ENCODE measurements at regions not wholly inside any gene's neighbourhood (a gene's known extent, or its start where the extent isn't known, plus 50 kb on each side); places are given as distances from the start of the nearest gene placed in this dataset.

GRCh38 chr1:4307911-4308545, 346.4 kb upstream of the AJAP1 start:
- no peak for DNase-seq (ENCODE audit: low read depth in 2 of 3, low spot score in 2 of 3)

- no peak for DNase-seq (ENCODE audit: low read depth in 2 of 3, low spot score in 2 of 3)
These were observed 345.6 kb upstream of the AJAP1 start for GRCh38 chr1:4308806-4309205.

GRCh38 chr1:4309676-4310320, 344.6 kb upstream of the AJAP1 start:
- DNase-seq (ENCODE audit: low read depth in 2 of 3, low spot score in 2 of 3) = no peak

GRCh38 chr1:4310396-4310923, 343.9 kb upstream of the AJAP1 start:
- DNase-seq (ENCODE audit: low read depth in 2 of 3, low spot score in 2 of 3) = no peak

GRCh38 chr1:4312024-4312423, 342.4 kb upstream of the AJAP1 start:
- DNase-seq (ENCODE audit: low read depth in 2 of 3, low spot score in 2 of 3) = no peak

- DNase-seq (ENCODE audit: low read depth in 2 of 3, low spot score in 2 of 3) = no peak
These were observed 339.2 kb upstream of the AJAP1 start for GRCh38 chr1:4315202-4315601.

GRCh38 chr1:4317207-4317606, 337.2 kb upstream of the AJAP1 start:
- no peak for DNase-seq (ENCODE audit: low read depth in 2 of 3, low spot score in 2 of 3)

GRCh38 chr1:4318720-4319119, 335.7 kb upstream of the AJAP1 start:
- no peak for DNase-seq (ENCODE audit: low read depth in 2 of 3, low spot score in 2 of 3)

- no peak for DNase-seq (ENCODE audit: low read depth in 2 of 3, low spot score in 2 of 3)
These were observed 334.9 kb upstream of the AJAP1 start for GRCh38 chr1:4319496-4319895.

GRCh38 chr1:4322881-4323280, 331.5 kb upstream of the AJAP1 start:
- no peak for DNase-seq (ENCODE audit: low read depth in 2 of 3, low spot score in 2 of 3)

- no peak for DNase-seq (ENCODE audit: low read depth in 2 of 3, low spot score in 2 of 3)
These were observed 331.1 kb upstream of the AJAP1 start for GRCh38 chr1:4323309-4323708.

GRCh38 chr1:4324525-4324924, 329.9 kb upstream of the AJAP1 start:
- DNase-seq (ENCODE audit: low read depth in 2 of 3, low spot score in 2 of 3) = no peak

GRCh38 chr1:4327142-4327541, 327.3 kb upstream of the AJAP1 start:
- DNase-seq (ENCODE audit: low read depth in 2 of 3, low spot score in 2 of 3) = no peak

GRCh38 chr1:4328402-4329071, 325.9 kb upstream of the AJAP1 start:
- DNase-seq (ENCODE audit: low read depth in 2 of 3, low spot score in 2 of 3) = no peak

GRCh38 chr1:4330805-4331766, 323.3 kb upstream of the AJAP1 start:
- DNase-seq (ENCODE audit: low read depth in 2 of 3, low spot score in 2 of 3) = no peak

GRCh38 chr1:4331767-4332163, 322.6 kb upstream of the AJAP1 start:
- DNase-seq (ENCODE audit: low read depth in 2 of 3, low spot score in 2 of 3) = no peak

- no peak for DNase-seq (ENCODE audit: low read depth in 2 of 3, low spot score in 2 of 3)
These were observed 317.9 kb upstream of the AJAP1 start for GRCh38 chr1:4336507-4336906.

GRCh38 chr1:4341421-4341820, 313.0 kb upstream of the AJAP1 start:
- no peak for DNase-seq (ENCODE audit: low read depth in 2 of 3, low spot score in 2 of 3)

- no peak for DNase-seq (ENCODE audit: low read depth in 2 of 3, low spot score in 2 of 3)
These were observed 310.2 kb upstream of the AJAP1 start for GRCh38 chr1:4344065-4344732.

GRCh38 chr1:4345094-4345493, 309.3 kb upstream of the AJAP1 start:
- DNase-seq (ENCODE audit: low read depth in 2 of 3, low spot score in 2 of 3) = no peak

- no peak for DNase-seq (ENCODE audit: low read depth in 2 of 3, low spot score in 2 of 3)
These were observed 308.3 kb upstream of the AJAP1 start for GRCh38 chr1:4346131-4346530.
